ENCODE measurements at regions not wholly inside any gene's neighbourhood (a gene's known extent, or its start where the extent isn't known, plus 50 kb on each side); places are given as distances from the start of the nearest gene placed in this dataset.

GRCh38 chr10:131657985-131658330 lies 242.8 kb upstream of the PPP2R2D start:
- no peak for TF ChIP-seq CTCF (IDR thresholded peaks at IDR 0.05)
- no peak for TF ChIP-seq POLR2A (IDR thresholded peaks at IDR 0.05)

Measured in uterus (tissue), 2 donors.